Putamen (tissue), 1 donor: ENCODE measurements at regions not wholly inside any gene's neighbourhood (a gene's known extent, or its start where the extent isn't known, plus 50 kb on each side); places are given as distances from the start of the nearest gene placed in this dataset.
"Not testable (repeated sequence)": the region's sequence is repeated elsewhere in the genome, so short reads cannot be mapped to it uniquely, and the experiment has no call there.

ENCODE experiments used
- DNase-seq: peaks from one replicate; pipeline ENCODE4 v3.0.0-alpha.2; 2016; ENCODE audit warnings: low spot score

DNA sequence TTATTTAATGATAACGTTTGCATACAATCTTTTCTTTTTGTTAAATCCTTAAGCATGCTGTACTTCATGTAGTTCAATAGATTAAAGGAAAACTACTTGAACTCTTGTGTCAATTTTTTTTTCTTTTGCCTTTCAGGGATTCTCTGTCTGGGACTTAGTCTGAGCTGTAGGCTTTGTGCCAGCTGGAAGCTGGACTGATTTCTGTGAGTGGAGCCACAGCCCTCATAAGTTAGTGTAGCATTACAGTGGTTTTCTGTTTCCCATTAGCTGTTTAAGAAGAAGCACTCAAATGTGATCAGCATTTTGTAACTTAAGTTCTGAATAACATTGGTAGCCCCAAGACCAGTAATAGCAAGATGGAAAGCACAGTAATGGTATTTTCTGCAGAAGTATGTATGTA, 330.6 kb upstream of the MEF2C start:
- no peak for DNase-seq

DNA sequence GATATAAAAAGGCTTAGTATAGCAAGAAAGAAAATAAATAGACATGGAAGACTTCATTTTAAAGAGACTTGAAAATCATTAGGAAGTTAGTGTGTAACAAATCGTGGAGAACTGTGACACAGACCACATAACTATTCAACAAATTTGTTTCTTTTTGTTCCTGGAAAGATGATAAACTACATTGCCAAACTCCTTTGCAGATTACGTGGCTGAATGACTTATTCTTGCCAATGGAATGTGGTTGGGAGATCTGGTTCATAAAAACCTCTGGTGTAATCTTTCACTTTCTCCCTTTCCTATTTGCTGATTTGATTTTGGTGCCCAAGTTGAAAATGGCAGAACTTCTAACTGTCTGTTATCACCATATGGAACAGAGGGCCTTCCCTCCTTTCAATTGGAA, 328.9 kb upstream of the MEF2C start:
- no peak for DNase-seq

DNA sequence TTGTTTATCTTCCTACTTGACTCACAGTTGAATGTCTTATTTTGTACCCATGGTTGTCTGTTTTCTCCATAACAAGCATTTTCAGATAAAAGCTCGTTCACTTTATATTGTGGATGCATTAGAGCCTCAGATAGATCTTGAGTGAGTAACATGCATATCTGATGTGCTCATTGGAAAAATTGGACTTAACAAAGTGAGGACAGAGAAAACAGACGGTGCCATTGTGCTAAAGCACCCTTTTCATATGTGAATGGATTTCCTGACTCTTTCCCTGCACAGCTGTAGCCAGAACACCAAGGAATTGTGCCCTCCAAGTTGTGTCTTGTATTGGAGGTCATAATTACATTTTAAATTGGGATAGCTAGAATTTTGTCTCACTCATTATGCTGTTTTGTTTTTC, 325.8 kb upstream of the MEF2C start:
- DNase-seq: no peak

DNA sequence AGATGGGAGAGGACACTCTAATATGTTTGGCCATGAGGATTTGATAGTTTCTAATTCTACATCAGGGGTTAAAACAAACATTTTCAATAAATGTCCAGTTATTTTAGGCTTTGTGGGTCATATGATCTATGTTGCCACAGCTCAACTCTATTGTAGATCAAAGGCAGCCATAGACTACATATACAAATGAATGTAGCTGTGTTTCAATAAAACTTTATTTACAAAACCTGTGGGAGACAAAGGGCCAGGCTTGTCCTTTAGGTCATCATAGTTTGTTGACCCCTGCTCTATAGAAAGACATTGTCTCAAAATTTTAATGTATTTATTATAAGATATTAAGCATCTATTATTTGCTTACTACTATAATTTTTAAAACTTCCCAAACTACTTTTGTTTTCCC, 325.4 kb upstream of the MEF2C start:
- no peak for DNase-seq

DNA sequence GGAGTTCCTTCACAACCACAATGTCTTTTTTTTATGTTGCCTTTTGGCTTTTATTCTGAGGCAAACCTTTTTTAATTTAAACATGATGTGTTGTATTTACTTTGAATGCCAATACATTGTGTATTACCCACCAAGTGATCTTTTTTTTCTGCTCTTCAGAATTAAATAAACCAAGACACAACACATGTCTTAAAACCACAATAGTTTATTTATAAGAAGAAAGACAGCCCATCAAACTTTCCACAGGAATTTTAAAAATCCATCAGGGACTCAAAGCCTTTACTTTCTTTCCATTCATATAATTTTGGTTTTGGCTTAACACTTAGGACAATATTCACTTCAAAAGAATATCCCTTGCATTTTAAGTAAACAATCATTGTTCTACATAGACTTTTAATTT, 321.8 kb upstream of the MEF2C start:
- DNase-seq: no peak

DNA sequence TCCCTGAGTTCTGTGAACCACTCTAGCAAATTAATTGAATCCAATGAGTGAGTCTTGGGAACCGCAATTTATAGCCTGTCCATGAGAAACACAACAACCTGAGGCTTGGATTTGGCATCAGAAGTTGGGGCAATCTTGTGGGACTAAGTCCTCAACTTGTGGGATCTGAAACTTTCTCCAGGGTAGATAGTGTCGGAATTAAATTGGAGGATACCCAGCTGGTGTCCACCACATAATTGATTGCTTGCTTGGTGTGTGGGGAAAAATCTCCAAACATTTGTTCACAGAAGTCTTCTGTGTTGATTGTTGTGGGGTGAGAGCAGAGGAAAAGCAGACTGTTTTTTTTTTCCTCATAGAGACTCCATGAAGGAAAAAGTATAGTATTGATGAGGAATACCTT, 320.6 kb upstream of the MEF2C start:
- DNase-seq: no peak

DNA sequence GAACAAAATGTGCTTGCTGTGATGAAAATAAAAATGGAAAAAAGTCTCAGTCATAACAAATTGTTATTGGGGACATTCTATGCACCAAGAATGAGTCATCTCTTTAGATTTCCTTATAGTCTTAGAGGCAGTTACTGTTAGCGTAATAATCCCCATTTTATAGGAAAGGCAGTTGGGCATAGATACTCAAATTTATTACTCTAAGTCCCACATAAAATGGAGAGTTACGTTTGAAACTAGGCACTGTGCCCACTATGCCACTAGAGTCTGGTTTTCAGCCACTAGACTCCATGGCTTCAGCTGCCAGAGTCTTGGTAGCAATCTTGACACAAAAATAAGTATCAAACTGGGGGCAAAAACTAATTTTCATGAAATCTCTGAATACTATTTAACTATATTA, 317.9 kb upstream of the MEF2C start:
- DNase-seq: no peak

DNA sequence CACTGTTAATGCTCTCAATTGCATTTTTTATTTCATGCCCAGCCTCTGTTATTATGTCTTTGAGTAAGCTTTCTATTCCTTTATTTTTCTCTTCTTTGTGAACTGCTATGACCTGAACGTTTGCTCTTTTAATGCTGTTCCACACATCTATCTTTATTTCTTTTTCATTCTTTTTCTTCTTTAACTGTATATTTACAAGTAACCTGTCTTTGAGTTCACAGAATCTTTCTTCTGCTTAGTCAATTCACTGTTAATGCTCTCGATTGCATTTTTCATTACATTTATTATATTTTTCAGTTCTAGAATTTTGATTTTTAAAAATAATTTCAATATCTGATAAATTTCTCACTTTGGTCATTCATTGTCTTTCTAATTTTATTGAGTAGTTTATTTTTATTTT, 316.3 kb upstream of the MEF2C start:
- no peak for DNase-seq

DNA sequence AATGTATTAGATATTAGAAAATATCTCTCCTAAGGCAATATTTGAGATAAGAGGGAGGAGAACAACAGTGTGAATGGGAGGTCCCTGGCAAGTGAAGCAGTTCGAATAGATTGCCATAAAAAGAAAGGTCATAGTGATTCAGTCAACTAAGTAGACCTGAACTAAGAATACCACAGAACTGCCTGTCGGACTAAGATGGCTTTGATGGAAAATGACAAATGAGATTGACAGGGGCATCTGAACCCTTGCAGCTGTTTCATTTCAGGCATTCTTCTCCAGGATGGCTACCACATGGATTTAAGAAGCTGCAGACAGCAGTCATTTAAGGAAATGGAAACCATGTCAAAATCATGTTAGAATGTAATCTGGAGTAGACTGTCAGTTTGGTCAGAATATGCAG, 308.4 kb upstream of the MEF2C start:
- DNase-seq: no peak

DNA sequence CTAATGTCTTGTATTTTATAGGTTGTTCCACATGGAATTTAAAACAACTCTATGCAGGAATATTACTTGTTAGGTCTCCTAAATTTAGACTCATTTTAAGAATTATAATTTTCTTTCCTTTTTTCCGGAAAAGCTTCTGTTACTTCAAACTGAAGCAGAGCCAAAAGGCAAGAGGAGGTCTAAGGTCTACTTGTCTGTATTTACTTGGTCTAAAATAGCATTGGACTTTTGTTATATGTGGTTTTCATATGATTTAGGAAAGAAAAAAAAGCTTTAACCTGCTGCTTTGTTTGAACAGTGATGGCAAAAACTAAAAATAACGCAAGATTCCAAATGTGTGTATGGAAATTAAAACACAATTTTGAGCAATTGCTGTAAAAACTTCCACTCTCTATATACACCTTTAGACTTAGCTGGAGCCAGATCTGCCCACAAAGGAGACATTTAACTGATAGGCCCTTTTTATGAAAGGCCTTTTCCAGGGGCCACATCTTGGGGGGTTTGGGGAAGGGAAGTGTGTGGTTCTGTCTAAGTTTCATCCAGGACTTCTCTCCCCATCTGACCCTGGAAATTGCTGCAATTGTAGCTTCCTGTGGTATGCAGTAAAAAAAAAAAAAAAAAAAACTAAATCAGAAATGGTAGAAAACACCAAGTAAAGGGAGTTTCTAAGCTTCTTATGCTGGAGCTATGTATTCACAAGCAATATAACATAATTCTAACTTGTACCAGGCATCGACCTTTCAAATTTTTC, 307.7 kb upstream of the MEF2C start:
- no peak for DNase-seq

DNA sequence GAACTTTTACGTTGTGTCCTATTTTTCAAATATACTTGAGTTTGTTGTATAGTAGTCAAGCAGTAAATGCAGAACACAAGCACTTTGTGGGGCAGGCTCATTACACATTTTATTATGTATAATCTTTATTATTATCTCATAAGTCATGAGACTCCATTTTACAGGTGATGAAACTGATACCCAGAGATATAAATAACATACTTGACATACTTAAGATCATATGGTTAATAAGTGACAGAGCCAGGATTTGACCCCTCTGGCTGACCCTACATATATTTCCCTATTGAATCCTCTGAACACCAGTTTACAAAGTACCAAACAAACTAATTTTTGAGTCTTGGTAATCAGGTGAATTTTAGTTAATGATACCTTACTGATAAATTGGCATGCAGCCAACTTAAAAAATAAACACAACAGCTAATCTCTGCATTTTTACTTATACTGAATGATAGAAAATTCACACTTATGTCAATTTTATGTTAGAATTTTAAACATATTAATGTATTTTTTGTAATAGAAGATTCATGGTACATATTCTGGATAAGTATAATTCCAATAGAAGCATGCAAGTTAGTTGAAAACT, 305.0 kb upstream of the MEF2C start:
- DNase-seq: no peak

DNA sequence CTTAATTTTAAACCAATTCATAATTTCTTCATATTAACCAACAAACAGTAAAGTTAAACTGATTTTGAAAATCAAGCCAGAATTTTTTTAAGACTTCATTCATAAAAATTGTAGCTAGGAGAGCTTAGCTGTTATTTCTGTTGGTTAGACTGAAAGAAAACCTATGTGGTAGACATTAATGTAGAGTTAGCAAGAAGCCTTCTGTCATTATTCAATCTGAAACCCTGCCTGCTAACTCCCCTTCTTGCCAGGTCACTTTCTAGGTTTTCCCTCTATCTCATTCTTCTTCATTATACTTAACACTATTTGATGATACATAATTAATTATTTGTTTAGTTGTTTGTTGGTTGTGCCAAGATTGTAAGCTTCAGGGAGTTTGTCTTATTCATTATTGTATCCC, 304.3 kb upstream of the MEF2C start:
- no peak for DNase-seq

DNA sequence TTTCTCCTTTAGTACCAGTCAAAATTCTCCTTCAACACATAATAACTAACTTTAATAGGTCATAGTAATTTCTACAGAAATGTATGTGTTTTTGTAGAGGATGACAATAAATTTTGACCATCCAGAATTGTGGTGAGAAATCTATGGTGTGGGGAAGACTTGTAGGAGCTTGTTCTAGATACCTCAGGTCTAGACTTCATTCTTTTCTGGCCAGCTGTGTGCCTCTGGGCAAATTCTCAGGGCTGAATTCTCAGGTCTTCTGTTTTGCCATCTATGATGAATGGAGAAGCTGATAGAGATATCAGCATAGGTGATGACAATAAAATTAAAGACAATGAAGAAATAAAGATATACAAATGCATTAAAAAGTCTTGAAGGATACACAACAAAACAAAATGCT, 298.6 kb upstream of the MEF2C start:
- no peak for DNase-seq

DNA sequence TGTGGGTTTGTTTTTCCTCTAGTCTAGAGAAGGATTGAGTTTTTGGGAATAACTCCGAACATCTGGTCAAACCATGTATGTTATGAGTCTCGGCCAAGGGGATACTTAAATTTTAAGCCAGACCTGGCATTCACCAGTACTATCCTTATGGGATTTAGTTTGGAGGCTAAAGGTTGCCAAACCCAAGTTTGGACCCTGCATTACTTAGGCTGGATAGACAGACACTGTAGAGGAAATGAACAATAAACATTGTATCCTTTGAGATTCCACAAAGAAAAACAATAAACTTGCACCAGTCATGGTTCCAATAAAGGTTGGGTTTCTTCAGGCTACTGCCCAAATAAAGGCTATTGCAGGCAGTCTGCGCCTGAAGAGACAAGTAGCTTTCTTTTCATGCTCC, 296.7 kb upstream of the MEF2C start:
- DNase-seq: no peak

DNA sequence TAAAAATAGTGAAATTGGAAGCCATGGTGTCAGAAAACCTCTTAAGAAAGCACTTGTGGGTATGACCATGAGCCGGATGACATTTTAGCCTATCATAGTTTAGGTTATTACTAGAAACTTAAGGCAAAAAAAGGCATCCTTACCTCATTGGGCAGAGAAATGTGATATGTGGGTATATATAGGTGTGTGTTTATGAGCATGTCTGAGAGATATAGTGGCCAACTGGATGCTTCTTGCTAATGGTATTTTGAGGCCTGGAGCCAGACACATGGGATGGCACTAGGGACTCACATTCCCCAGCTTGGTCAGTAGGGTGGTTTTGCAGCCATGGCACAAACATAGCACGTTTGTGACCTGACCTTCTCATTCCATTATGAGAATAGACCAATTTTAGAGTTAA, 295.6 kb upstream of the MEF2C start:
- no peak for DNase-seq

DNA sequence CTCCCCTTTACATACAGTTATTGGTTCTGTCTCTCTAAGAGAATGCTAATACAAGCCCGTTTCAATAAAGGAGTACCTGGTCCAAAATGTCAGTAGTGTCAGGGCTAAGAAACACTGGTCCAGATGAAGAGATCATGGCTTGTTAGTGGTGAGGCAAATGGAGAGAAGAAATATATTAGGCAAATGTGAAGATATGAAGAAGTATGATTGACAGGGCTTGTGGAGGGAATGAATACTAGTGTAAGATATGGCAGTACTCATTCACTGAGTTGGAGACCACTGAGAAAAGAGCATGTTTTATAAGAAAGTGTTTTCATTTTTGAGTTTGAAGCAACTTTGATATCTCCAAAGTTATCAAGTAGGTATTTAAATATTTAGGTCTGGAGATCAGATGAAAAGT, 290.5 kb upstream of the MEF2C start:
- no peak for DNase-seq

DNA sequence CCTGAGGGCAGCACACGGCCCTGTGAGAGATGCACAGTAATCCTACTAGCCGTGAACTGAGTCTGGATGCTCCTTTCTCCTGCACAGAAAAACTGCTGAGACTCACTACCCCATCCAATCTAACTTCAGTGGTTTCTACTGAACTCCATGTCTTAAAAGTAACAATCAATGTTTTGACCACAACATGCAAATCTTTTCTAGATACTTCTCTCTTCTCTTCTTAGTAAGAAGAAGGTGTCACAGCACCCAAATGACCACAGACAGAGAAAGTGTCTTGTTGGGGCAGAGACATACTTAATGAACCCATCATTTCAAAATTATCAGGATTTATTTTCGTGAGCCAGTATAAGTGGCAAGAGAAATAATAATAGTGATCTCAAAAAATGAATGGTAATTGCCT, 285.8 kb upstream of the MEF2C start:
- DNase-seq: no peak

DNA sequence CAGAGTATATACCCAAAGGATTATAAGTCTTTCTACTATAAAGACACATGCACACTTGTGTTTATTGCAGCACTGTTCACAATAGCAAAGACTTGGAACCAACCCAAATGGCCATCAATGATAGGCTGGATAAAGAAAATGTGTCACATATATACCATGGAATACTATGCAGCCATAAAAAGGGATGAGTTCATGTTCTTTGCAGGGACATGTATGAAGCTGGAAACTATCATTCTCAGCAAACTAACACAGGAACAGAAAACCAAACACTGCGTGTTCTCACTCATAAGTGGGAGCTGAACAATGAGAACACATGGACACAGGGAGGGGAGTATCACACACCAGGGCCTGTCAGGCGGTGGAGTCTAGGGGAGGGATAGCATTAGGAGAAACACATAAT, 281.7 kb upstream of the MEF2C start:
- DNase-seq: not testable (repeated sequence)

DNA sequence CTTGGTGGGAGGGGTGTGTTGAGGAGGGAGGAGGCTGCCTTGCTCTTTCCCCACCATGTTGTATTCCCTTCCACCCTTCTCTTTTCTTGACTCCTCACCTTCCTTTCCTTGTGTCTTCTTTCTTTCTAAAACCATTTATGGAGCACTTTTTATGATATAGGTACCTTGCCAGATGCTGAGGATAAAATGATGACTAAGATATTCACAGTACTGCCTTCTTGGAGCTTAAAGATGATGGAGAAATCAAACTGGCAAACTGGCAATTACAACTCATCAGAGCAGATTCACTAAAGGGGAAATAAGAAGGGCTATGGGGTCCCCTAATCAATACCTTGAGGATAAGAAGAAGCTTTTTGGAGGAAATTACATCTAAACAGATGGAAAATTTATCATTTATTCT, 273.2 kb upstream of the MEF2C start:
- DNase-seq: no peak

DNA sequence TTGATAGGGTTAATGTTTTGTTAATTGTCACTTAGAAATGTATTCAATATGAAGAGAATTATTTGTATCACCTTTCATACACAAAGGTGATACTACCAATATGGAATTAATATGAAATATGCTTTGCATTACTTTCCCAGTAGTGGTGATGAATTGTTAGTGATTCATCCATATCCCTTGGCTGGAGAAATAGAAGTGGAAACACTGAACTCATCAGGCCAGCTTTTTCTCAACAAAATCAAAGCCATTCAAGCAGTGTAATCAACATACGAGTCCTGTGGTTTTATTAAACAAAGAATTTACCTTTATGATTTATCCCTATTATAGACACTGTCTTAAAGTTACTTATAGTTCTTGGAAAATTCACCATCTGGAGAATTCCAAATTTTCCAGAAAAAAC, 264.0 kb upstream of the MEF2C start:
- DNase-seq: no peak

DNA sequence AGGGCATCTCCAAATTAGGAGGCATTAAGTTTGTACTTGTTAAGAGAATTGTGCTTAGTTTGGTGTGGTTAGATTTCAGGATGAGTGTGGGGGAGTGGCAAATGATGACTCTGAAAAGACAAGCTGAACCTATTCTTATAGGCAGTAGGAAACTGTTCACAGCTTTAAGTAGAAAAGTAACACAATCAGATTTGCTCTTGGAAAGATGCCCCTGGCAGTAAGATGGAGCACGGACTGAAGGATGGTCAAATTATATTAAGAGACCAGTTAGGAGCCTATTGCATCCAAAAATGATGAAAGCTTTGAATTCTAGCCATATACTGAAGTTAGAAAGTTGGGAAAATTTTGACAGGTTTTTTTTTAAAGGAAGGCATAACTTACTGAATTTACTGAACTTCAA, 254.2 kb upstream of the MEF2C start:
- DNase-seq: no peak

DNA sequence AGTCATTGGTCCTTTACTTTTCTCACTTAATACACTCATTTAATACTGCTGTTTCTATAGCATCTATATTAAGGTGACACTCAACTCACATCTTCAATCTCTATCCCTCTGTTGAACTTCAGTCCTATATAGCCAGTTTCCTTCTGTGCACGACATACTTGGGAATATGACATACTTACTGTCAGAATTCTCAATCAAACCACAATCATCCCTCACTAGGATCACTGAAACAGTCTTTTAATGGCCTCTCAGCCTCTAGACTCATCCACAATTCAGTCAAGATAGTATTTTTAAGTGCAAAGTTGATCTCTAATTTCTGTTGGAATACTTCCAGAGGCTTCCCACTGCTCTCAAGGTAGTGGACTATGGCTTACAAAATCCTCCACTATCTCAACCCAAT, 251.0 kb upstream of the MEF2C start:
- DNase-seq: no peak

DNA sequence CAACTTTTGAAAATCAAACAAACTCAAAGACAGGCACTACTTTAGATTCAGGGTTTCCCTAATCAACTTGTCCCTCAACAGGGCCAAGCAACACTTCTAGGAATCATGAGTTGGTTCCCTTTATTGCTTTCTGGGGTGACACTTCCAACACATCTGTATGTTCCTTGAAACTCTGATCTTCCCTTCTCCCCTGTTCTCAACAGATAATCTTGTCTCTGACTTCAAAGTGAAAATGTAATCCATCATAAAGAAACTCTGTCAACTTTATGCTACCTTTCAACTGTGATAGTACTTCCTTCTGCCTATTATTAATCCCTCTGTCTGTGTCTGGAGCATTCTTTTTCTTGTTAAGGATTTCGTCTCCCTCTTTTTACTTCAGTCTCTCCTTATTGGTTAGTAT, 250.1 kb upstream of the MEF2C start:
- no peak for DNase-seq

DNA sequence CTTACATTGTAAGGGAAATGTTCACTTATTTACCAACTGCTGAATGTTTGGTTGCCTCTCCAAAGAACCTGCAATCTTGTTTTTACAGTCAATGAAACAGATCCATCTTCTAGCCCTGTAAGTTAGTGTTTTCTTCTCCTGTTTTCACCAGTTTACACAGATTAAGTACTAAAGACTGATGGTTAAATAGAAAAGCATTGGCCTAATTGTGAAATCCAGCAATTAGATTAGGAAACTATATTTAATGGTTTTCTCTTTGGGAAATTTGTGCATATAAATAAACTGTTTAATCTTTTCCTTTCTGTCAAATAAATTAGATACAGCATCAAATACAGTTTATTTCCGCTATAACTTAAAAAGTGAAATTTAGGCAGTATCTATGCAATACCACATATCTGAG, 247.9 kb upstream of the MEF2C start:
- no peak for DNase-seq
